T-helper 2 cell treated with Interferon-gamma antibody and Interleukin-4, amounts not matched to agents 100 ng/mL and 5 ng/mL, for 36 hours (primary cell): ENCODE measurements at regions not wholly inside any gene's neighbourhood (a gene's known extent, or its start where the extent isn't known, plus 50 kb on each side); places are given as distances from the start of the nearest gene placed in this dataset.

Experiments used
- intact Hi-C: fragments of 100-400 bp; cut with micrococcal nuclease; formaldehyde crosslinking; loops from one replicate; pipeline ENCODE4 v1.15.1; 2023

DNA sequence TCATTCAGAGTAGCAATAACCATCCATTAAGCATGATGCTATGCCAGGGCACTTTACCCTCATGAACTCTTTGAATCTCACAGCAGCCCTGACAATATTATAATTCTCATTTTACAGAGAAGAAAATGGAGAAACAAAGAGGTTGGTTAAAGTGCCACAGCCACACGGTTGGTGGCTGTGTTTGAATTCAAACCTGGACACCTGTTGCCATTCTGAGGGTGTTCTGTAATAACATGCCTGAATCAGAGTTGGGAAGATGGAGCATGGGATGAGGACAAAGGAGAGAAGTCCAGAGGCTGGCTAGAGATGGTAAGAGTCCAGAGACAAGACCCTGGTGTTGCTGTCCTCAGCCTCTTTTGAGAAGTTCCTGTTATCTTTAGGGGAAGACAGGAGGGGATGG is 127.7 kb downstream of the DHX35 start:
- intact Hi-C loops = no loop called here
